DND-41 (cell line): ENCODE measurements at regions not wholly inside any gene's neighbourhood (a gene's known extent, or its start where the extent isn't known, plus 50 kb on each side); places are given as distances from the start of the nearest gene placed in this dataset.

ENCODE experiments used
- ATAC-seq: fragments of 200-7000 bp; cut with Tn5 transposase; 3 replicates; pipeline ENCODE4 v1.9.1; 2021; ENCODE audit warnings: low read depth; ENCODE audit not compliant: insufficient read depth
- DNase-seq: peaks from one replicate; pipeline ENCODE4 v3.0.0-alpha.2; 2020
- H2AFZ ChIP-seq: 2 replicates; pipeline ENCODE4 v1.6.0; 2012; ENCODE audit warnings: low read depth, low read length
- H3K27ac ChIP-seq: 2 replicates; pipeline ENCODE4 v1.5.1; 2012; ENCODE audit warnings: low read length, inconsistent platforms
- H3K27me3 ChIP-seq: fragments of 200-600 bp; sonication (generic); 2 replicates; pipeline ENCODE4 v1.6.0; 2012; ENCODE audit warnings: low read length, mild to moderate bottlenecking, inconsistent platforms; ENCODE audit not compliant: insufficient read depth, poor library complexity
- H3K36me3 ChIP-seq: 2 replicates; pipeline ENCODE4 v1.5.1; 2012; ENCODE audit warnings: low read length, inconsistent platforms; ENCODE audit not compliant: insufficient read depth
- H3K4me1 ChIP-seq: 2 replicates; pipeline ENCODE4 v1.5.1; 2012; ENCODE audit warnings: mild to moderate bottlenecking, low read length; ENCODE audit not compliant: insufficient read depth
- H3K4me2 ChIP-seq: 2 replicates; pipeline ENCODE4 v1.6.0; 2012; ENCODE audit warnings: mild to moderate bottlenecking, moderate library complexity, low read length, inconsistent platforms; ENCODE audit not compliant: insufficient read depth
- H3K4me3 ChIP-seq, 2 experiments: fragments of 200-600 bp in 1 of 2; shearing (Covaris generic) in 1 of 2; 2 replicates each; pipeline ENCODE4 v1.5.1; 2012 to 2016; ENCODE audit warnings: inconsistent platforms in 2 of 2, low read length in 2 of 2, mild to moderate bottlenecking in 2 of 2, low read depth in 1 of 2, moderate library complexity in 1 of 2
- H3K79me2 ChIP-seq: 2 replicates; pipeline ENCODE4 v1.6.0; 2012; ENCODE audit warnings: low read length, inconsistent platforms; ENCODE audit not compliant: insufficient read depth
- H3K9ac ChIP-seq: 2 replicates; pipeline ENCODE4 v1.6.0; 2012; ENCODE audit warnings: low read depth, mild to moderate bottlenecking, inconsistent platforms, low read length, moderate library complexity
- H3K9me3 ChIP-seq: 2 replicates; pipeline ENCODE4 v1.5.1; 2012; ENCODE audit warnings: low read length, moderate library complexity, mild to moderate bottlenecking, inconsistent platforms; ENCODE audit not compliant: insufficient read depth, severe bottlenecking
- H4K20me1 ChIP-seq: 2 replicates; pipeline ENCODE4 v1.6.0; 2012; ENCODE audit warnings: low read length; ENCODE audit not compliant: insufficient read depth
- EZH2 ChIP-seq: IDR thresholded peaks from 3 replicates; pipeline ENCODE4 v1.6.1; 2012; ENCODE audit warnings: borderline replicate concordance, low read depth, mild to moderate bottlenecking, moderate library complexity, low read length, inconsistent platforms; ENCODE audit not compliant: severe bottlenecking
- TF ChIP-seq, protein P1 (sequence below): IDR thresholded peaks from 2 replicates; pipeline ENCODE4 v1.5.1; 2012; ENCODE audit warnings: borderline replicate concordance, low read length, moderate library complexity, mild to moderate bottlenecking; ENCODE audit not compliant: poor library complexity, severe bottlenecking; ENCODE audit errors: extremely low read depth

DNA sequence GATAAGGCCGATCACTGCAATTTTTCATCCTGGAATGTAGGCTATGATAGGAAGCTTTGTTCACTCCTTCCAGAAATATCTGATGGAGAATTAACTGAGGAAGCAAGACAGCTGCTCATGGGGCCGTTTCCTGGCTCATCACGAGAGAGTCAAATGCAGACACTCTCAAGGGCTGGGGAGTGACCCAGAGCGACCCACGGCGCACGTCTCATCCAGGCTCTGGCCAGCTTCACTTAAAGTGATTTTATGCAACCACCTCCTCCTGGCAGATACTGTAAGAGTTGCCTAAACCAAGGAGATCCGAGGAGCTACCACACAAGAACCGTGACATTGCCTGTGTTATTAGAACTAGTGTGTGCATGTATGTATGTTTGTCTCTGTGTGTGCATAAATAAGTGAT is 530.8 kb downstream of the TCERG1L start:
- ATAC-seq = no peak
- TF ChIP-seq, protein P1, sequence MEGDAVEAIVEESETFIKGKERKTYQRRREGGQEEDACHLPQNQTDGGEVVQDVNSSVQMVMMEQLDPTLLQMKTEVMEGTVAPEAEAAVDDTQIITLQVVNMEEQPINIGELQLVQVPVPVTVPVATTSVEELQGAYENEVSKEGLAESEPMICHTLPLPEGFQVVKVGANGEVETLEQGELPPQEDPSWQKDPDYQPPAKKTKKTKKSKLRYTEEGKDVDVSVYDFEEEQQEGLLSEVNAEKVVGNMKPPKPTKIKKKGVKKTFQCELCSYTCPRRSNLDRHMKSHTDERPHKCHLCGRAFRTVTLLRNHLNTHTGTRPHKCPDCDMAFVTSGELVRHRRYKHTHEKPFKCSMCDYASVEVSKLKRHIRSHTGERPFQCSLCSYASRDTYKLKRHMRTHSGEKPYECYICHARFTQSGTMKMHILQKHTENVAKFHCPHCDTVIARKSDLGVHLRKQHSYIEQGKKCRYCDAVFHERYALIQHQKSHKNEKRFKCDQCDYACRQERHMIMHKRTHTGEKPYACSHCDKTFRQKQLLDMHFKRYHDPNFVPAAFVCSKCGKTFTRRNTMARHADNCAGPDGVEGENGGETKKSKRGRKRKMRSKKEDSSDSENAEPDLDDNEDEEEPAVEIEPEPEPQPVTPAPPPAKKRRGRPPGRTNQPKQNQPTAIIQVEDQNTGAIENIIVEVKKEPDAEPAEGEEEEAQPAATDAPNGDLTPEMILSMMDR = no peak
- no peak for TF ChIP-seq EZH2
- H4K20me1 ChIP-seq = no peaks in the 10 kb centered on the region

DNA sequence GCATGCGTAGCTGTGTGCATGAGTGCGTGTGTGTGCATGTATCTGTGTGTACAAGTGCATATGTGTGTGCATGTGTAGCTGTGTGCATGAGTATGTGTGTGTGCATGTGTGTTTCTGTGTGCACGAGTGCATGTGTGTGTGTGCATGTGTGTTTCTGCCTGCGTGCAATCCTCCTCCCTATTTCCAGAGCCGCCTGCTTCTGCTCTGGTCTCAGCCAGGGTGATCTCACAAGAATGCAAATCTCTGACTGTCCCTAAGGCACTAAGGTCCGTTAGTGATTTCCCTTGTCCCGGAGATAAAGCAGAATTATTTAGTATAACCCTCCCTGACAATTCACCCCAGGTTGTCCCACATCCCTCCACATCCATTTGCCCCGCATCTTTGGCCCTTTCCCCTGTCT is 530.3 kb downstream of the TCERG1L start:
- H3K9ac ChIP-seq = no peak overlapping the region
- no peaks in the 10 kb centered on the region for H3K4me1 ChIP-seq
- no peaks in the 10 kb centered on the region for H3K9me3 ChIP-seq
- H3K4me3 ChIP-seq = no peak overlapping the region
- H3K36me3 ChIP-seq = no peaks in the 10 kb centered on the region
- H4K20me1 ChIP-seq = no peaks in the 10 kb centered on the region
- H3K79me2 ChIP-seq = no peaks in the 10 kb centered on the region
- H3K27ac ChIP-seq = no peak overlapping the region
- TF ChIP-seq, protein P1 = no peak
- H3K4me2 ChIP-seq = no peak overlapping the region
- no peaks in the 10 kb centered on the region for H3K27me3 ChIP-seq
- H2AFZ ChIP-seq = no peak overlapping the region
- DNase-seq (no peak), ATAC-seq (no peak)

More for the DNA sequence above, 530.8 kb downstream of the TCERG1L start:
- no peak overlapping the region for H3K4me3 ChIP-seq
- no peak overlapping the region for H3K9ac ChIP-seq
- H3K9me3 ChIP-seq = no peaks in the 10 kb centered on the region
- H3K36me3 ChIP-seq = no peaks in the 10 kb centered on the region
- DNase-seq = no peak
- H3K4me1 ChIP-seq = no peaks in the 10 kb centered on the region
- H3K4me2 ChIP-seq = no peak overlapping the region
- H2AFZ ChIP-seq = no peak overlapping the region
- H3K27ac ChIP-seq = no peak overlapping the region
- H3K27me3 ChIP-seq = no peaks in the 10 kb centered on the region
- H3K79me2 ChIP-seq = no peaks in the 10 kb centered on the region

DNA sequence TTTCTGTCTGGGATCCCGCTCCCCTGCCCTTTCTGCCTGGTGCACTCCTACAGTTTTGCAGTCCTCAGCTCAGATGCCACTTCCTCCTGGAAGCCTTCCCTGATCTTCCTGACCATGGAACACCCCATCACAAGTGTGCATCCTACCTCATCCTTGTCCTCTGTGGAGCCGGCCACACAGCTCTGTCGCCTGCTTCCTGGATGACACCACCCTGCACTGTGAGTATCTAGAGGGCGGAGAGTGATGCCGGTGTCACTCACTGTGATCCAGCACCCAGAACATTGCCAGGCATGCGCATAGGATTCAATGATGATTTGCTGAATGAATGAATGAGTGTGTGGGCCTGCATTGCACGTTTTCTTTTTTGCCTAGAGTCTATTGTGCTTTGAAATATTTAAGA is 529.9 kb downstream of the TCERG1L start:
- Histone ChIP-seq H3K27ac (no peak overlapping the region), H3K4me3 (no peak overlapping the region), H3K9me3 (no peaks in the 10 kb centered on the region), H3K4me1 (no peaks in the 10 kb centered on the region), H2AFZ (no peak overlapping the region), H3K4me2 (no peak overlapping the region), H3K36me3 (no peaks in the 10 kb centered on the region), H3K79me2 (no peaks in the 10 kb centered on the region), H3K27me3 (no peaks in the 10 kb centered on the region), H3K9ac (no peak overlapping the region), H4K20me1 (no peaks in the 10 kb centered on the region)
- no peak for TF ChIP-seq EZH2
- TF ChIP-seq, protein P1 = no peak
- no peak for DNase-seq
- ATAC-seq = no peak

DNA sequence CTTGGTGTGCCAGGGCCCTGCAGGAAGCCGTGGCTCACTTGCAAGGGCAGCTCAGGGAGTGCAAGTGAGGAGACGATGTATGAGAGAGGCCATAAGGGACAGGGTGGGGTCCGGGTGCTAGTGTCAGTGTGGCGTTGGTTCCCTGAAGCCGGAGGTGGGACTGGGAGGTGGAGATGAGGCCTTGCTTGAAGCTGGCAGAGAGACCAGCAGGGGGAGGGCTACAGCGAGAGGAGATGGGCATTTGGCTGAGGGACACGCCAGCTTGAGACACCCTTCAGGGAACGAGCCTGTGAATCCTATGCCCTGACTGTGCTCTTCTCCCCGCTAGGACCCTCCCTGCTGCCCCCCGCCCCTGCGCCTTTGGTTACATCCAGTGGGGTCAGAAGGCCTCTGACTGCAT is 529.1 kb downstream of the TCERG1L start:
- Histone ChIP-seq H3K4me3 (no peak overlapping the region), H3K4me2 (no peak overlapping the region), H3K9me3 (no peaks in the 10 kb centered on the region), H3K79me2 (no peaks in the 10 kb centered on the region), H3K27me3 (no peaks in the 10 kb centered on the region), H3K9ac (no peak overlapping the region), H3K4me1 (no peaks in the 10 kb centered on the region), H3K27ac (no peak overlapping the region), H3K36me3 (no peaks in the 10 kb centered on the region), H2AFZ (no peak overlapping the region), H4K20me1 (no peaks in the 10 kb centered on the region)
- no peak for TF ChIP-seq EZH2
- TF ChIP-seq, protein P1 = peak; percentile 9
- DNase-seq (no peak), ATAC-seq (no peak)
